ENCODE measurements at regions not wholly inside any gene's neighbourhood (a gene's known extent, or its start where the extent isn't known, plus 50 kb on each side); places are given as distances from the start of the nearest gene placed in this dataset.

DNA sequence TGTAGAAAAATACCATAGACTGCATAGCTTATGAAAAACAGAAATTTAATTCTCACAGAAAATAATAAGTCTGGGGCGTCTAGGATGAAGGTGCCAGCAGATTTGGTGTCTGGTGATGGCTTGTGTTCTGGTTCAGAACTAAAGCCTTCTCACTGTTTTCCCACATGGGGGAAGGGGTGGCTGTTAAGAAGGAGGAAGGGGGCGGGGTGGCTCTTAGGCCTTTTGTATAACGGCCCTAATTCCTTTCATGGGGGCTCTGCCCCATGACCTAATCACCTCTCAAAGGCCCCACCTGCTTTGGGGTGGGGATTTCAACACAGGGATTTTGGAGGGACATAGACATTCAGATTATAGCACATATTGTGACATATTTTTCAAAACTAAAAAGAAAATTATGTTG, 173.2 kb upstream of the TECRL start:
- DNase-seq (ENCODE audit: low spot score) = no peak

DNA sequence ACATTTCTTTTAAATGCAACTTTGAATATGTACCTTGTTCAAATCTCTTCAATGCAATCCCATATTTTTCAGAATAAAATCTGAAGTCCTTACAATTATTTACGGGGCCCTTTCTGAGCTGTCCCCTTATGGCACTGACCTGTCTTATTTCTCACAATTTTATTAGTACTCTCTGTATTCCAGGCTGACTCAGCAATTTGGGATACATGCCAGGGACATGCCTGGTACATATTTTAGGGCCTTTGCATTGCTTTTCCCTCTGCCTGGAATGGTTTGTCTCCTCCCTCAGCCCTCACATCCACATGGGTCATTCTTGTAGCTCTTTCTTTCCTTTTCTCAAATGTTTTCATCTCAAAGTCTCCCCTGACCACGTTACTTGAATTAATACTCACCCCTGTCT, 172.2 kb upstream of the TECRL start:
- no peak for DNase-seq (ENCODE audit: low spot score)

DNA sequence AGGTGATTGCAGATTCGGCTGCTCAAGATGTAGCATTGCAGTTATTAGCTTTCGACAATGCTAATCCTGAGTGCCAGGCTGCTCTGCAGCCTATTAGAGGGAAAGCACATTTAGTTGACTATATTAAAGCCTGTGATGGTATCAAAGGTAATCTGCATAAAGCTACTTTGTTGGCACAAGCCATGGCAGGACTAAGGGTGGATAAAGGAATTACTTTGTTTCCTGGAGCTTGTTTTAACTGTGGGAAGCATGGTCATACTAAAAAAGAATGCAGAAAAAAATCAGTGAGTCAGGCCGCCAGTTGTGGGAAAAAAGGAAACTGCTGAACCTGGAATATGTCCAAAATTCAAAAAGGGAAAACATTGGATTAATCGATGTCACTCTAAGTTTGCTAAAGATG, 154.9 kb upstream of the TECRL start:
- DNase-seq (ENCODE audit: low spot score) = no peak

DNA sequence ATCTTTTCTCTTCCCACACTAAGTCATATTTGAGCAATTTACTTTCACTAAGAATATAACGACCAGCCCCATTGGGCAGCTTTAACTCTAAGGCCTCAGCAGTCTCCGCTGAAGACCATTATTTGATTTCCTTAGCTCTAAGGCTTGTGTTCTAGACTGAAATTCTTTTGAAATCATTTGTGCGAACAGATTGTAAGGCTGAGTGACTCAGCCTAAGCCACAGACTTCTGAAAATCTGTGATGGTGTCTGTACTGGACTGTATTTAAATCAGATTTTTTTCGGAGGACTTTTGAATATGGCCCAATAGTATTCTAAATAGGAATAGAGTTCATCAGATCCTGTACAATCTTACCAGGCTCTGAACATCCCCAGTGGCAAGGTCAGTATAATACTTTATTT, 150.3 kb upstream of the TECRL start:
- no peak for DNase-seq (ENCODE audit: low spot score)

DNA sequence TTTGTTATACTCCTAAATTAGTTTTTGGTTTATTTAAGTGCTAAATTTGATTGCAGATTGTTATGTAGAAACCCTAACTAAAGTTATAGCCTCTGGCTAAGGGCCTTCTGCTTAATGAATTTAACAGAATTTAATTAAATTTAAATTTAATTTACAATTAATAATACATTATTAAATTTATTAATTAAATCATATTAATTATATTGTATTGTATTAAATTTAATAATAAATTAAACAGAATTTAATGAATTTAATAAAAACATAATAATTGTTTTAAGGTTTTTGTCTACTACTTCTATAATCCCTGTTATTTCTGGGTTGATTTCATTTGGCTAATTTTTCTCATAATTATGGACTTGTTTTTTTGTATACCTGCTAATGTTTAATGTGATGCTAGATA, 141.9 kb upstream of the TECRL start:
- no peak for DNase-seq (ENCODE audit: low spot score)

DNA sequence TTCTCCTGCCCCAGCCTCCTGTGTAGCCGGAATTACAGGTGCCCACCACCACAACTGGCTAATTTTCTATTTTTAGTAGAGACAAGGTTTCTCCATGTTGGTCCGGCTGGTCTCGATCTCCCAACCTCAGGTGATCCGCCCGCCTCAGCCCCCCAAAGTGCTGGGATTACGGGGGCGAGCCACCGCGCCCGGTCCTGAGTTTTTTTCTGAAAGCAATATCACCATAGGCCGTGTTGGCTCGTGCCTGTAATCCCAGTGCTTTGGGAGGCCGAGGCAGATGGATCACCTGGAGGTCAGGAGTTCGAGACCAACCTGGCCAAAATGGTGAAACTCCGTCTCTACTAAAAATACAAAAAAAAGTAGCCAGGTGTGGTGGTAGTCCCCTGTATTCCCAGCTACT, 136.3 kb upstream of the TECRL start:
- no peak for DNase-seq (ENCODE audit: low spot score)

DNA sequence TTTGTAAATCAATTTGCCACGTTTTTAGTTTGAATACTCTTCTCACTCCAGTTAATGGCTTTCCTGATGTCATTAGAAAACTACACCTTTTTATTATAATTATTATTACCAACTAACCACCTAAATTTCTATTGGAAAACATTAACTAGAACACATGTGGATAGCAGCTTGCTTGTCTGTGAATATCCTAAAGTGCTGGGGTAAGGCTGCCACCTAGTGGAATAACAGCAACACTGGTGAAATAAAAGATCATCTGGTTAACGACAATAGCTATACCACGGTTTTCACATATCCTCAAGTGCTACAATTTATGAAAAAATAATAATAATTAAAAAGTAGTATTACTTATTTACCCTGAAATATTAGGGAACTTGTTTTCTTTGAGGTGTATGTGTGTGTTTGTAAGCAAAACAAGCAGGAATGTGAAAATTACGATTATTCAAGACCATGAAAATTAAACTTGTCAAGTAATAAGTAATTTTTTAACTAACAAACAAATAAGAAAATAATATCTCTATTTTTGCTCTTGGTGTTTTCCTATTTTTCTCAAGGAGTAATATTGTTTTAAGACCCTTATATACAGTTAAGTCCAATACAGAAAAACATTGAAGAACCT, 130.1 kb upstream of the TECRL start:
- DNase-seq (ENCODE audit: low spot score) = peak; percentile 87

DNA sequence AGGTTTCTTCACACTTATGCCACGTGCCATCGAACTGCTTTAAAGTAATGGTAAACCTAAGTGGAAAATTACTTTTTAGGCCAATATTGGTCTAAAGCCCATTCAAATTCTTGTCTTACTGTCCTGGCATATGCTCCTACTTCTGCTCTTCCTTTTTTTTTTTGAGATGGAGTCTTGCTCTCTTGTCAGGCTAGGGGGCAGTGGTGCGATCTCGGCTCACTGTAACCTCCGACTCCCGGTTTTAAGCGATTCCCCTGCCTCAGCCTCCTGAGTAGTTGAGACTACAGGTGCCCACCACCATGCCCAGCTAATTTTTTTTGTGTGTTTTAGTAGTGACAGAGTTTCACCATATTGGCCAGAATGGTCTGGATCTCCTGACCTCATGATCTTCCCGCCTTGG, 129.0 kb upstream of the TECRL start:
- no peak for DNase-seq (ENCODE audit: low spot score)

DNA sequence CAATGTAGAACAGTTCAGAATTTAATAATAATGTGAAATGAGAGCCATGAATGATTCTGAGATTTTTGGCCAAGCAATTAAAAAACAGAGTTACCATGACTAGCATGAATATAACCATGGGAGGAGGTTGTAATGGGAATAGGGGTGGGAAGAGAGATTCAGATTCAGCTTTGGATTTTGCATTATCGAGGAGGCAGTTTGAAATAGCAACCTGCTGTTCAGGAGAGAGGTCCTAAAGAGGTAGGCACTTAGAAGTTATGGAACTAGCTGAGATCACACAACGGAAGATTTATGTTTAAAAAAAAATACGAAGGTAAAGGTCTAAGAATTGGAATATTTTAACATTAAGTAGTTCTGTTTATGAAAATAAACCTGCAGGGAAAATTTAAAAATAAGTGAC, 124.4 kb upstream of the TECRL start:
- DNase-seq (ENCODE audit: low spot score) = no peak

DNA sequence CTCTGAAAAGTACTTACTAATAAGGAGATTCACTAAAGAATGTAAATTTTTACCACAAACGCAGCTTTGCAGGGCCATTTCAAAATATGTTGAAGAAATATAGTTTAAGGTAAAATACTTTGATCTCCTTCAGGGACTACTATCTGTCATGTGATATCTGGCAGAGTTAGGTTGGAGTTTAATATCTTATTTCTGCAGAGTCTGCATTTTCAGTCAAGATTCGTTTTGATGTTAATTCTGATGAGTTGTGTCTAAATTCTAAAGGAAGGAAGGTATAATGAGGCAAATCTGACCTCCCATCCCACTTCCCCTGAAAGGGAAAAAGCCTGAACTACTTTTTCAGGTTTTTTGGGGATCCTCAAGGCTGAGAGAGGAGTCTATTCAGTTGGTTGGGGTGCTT, 123.9 kb upstream of the TECRL start:
- no peak for DNase-seq (ENCODE audit: low spot score)

DNA sequence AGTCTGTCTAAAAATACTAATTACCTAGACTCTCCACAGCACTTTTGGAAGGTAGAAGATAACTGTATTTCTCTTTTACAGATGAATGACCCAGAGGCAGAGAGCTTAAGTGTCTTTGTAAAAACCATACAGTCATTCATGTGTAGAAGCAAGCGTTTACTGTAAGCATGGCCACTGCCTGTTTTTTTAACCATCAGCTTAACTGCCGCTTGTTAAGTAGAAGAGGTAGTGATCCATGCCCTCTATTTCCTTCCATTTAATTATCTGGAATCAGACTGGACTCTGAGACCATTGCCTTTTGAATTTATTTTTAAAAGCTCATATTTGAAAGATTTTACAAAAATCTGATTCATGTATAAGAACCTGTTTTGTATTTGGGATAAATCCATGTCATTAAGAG, 111.2 kb upstream of the TECRL start:
- no peak for DNase-seq (ENCODE audit: low spot score)

DNA sequence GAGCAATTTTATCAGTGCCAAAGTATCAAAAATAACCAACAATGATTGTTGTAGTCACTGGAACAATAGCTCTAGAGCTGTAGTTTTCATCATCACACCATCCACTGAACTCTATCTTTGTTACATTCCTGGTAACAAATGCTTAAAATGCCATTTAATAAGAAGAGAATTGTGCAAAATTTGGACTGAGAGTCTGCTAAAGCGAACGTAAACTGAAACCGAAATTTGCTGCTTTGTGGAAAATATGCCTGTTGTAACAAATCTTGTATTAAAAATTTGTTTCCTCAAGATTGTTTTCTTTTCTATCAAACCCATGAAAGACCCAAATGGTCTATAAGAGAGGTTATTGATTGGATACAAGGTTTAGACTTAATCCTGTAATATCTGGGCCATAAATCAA, 109.3 kb upstream of the TECRL start:
- DNase-seq (ENCODE audit: low spot score) = no peak

DNA sequence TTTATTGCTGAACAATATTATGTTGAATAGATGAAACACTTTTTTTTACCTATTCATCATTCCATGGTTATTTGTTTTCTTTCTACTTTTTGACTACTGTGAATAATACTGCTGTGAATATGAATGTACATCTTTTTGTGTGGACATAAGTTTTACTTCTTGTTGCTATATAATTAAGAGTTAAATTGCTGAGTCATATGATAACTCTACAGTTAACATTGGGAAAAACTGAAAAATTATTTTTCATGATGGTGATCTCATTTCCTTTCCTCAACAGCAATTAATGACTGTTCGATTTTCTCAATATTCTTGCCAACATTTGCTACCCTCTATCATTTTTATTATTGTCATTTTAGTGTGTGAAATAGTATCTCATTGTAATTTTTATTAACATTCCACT, 106.9 kb upstream of the TECRL start:
- no peak for DNase-seq (ENCODE audit: low spot score)

DNA sequence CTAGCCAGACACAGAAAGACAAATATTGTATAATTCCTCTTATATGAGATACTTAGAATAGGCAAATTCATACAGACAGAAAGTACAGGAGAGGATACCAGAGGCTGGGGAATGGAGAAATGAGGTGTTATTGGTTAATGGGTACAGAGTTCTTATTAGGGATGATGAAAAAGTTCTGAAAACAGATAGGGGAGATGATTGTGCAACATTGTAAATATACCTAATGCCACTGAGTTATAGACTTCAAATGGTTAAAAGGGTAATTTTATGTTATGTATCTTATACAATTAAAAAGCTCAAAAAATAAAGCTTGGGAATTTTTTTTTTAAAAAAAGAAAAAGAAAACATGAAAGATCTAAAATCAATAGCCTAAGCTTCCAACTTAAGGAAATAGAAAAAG, 98.8 kb upstream of the TECRL start:
- DNase-seq (ENCODE audit: low spot score) = no peak

DNA sequence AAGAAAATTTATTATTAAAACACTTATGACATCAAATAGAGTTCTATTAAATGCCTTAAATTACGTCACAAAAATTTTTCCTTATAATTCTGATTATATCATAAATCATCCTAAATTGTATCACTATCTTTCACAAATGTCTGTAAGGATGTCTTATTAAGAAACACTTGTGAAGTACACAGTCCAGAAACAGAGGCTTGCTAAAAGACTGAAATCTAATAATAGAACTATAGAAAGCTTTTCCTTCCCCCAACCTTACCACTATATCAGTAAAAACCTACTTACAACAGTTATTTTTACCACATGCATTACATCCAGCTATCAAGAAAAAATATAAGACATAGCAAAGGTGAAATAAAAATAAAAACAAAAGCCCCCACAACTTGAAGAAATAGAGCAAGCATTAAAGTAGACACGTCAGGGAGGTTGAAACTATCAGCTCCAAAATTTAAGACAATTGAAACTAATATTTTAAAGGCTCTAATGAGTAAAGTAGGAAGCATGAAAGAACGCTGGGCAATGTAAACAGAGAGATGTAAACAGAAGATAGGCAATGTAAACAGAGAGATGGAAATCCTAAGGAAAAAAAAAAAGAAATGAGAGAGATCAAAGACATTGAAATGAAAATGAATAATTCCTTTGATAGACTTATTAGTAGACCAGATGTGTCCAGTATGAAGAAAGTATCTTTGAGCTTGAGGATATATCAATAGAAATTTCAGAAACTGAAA, 94.9 kb upstream of the TECRL start:
- no peak for DNase-seq (ENCODE audit: low spot score)

DNA sequence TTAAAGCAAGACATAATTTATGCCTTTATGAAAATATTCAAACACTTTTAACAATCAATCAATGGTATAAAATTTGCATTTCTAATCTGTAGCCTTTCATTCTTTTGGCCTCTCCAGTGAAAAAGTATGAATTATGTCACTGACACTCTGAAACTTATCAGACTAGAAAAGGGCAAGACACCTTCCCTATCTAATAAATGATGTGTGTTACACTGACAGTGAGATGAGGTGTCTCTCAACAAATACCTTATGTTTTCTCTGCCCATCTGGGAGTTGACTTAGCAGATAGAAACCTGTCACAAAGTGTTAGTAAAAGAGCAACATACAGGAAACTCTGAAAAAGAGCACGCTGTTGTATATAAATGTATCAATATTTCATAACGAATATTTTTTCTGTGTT, 94.2 kb upstream of the TECRL start:
- no peak for DNase-seq (ENCODE audit: low spot score)

DNA sequence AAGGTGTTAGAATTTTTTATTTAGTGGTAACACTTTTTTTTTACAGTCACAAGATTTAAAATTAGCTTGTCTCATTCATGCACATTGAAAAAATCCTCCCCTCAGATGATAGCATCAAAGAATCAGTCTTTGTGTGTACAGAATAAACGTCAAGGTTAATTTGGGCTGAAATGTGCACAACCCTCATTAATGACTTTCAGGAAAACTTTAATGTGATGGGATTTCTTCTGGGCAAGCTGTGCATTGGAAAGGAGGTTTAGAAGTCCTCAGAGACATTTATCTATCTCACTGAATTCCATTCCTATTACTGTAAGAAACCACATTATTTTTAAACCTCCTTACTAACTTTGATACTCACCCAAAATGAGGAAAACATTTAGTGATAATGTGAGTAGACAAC, 88.2 kb upstream of the TECRL start:
- peak; percentile 5 for DNase-seq (ENCODE audit: low spot score)

DNA sequence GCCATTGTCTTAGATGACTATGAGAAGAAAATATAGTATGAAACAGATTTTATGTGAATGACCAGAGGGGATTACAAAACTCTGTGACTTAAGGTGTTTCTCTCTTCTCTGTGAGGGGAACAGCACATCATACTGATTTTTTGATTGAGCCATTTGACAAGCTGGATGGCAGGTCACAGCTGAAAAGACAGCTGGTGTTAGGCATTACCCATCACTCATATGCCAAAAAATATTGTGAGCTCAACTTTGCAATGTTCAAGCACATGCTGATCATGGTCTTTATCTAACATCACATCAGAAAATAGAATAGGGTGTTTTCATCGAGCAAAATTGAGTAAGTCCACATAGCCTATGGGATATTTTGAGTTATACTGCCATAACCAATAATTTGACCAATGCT, 86.7 kb upstream of the TECRL start:
- no peak for DNase-seq (ENCODE audit: low spot score)

DNA sequence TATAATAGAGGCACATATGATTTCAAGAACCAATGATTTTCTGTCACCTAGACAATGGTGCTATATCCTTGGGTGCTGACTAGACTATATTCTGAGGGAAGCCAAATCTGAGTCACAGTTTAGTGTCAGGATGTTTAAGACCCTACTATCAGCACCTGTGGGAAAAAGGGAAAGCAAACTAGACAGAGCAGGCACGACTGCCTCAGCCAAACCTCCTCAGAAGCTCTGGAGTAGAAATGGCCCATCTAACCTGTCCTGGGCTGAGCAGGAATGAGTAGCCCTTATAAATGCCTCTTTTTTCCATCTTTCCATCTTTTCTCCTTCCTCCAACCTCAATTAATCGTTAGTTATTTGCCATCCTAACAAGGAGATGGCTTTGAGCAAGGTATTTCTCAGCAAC, 80.4 kb upstream of the TECRL start:
- no peak for DNase-seq (ENCODE audit: low spot score)

DNA sequence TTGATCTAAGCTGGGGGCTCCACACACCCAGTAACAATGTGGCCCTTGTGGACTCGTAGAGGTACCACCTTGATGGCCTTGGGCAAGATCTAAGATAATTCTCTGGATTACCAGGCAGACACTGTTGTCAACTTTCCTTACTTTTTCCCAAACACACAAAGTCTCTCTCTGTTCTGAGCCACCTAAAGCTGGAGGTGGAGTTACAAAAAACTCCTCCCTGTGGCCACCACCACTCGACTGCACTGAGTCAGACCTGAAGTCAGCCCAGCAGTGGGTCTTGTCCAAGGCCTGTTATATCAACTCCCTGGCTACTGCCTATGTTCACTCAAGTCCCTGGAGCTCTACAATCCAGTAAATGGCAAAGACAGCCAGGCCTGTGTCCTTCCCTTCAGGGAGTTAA, 70.1 kb upstream of the TECRL start:
- no peak for DNase-seq (ENCODE audit: low spot score)

DNA sequence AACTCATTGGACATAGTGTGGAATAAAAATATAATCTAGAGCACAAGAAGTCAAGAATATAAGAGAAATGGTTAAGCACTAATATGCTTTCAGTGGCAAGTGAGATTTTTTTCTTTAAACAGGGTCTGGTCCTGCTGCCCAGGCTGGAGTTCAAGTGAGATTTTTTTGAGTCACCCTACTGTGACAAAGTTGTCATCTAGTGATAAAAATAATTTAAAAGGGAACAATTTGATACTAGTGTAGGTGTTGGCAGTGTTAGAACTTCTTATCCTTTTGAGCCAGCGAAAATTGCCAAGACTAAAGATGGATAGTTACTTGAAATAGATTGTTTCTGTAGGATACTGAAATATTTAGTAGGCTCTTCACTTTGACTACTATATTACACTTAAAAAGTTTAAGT, 67.9 kb upstream of the TECRL start:
- DNase-seq (ENCODE audit: low spot score) = no peak

DNA sequence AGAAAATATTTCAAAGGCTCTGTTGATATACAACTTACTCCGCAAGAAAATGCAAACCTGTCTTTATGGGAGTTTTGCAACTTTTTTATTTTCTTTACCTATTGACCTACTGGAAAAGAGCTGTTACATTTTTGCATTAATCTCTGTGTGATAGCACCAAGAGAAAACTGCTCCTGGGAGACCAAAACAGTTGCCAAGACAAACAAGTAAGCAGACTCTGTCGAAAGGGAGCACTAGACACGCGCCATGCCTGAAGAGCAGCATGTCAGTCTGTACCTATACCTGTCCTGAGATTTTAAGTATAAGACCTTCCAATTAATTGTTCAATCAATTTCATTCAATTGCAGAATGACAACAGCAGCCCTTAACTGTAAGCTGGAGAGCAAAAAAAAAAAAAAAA, 56.0 kb upstream of the TECRL start:
- DNase-seq (ENCODE audit: low spot score) = no peak

DNA sequence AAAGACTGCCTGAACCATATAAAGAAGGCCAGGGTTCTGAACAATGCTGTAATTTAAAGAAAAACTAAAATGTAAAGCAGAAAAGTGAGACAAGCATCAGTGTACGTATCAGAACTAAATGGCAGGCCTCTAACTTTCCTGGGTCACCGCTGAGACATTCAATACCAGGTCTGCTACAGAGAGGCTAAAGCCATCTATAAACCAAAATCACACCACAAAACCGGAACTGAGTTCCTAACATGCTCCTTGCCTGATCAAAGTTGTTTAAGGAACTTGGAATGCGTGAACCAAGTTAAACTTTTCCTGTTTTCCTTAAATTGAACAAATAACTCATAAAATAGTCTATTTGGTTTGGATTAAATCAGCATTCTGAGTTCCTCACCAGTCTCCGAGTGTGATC, 55.3 kb upstream of the TECRL start:
- DNase-seq (ENCODE audit: low spot score) = no peak
